IPS-18c (cell line): ENCODE measurements at regions not wholly inside any gene's neighbourhood (a gene's known extent, or its start where the extent isn't known, plus 50 kb on each side); places are given as distances from the start of the nearest gene placed in this dataset.

ENCODE experiments used
- H3K4me3 ChIP-seq: 2 replicates; pipeline ENCODE4 v1.7.0; 2013; ENCODE audit warnings: low read depth, mild to moderate bottlenecking, low read length, moderate library complexity; ENCODE audit not compliant: insufficient read depth
- H3K9me3 ChIP-seq: one replicate; pipeline ENCODE4 v1.6.1; 2013; ENCODE audit warnings: mild to moderate bottlenecking, low read length, moderate library complexity; ENCODE audit not compliant: control insufficient read depth, insufficient read depth

- H3K4me3 ChIP-seq, result no peak overlapping the region
- H3K9me3 ChIP-seq, result no peaks in the 10 kb centered on the region
These were observed 210.8 kb upstream of the JUN start for GRCh38 chr1:58994664-58995063.

DNA sequence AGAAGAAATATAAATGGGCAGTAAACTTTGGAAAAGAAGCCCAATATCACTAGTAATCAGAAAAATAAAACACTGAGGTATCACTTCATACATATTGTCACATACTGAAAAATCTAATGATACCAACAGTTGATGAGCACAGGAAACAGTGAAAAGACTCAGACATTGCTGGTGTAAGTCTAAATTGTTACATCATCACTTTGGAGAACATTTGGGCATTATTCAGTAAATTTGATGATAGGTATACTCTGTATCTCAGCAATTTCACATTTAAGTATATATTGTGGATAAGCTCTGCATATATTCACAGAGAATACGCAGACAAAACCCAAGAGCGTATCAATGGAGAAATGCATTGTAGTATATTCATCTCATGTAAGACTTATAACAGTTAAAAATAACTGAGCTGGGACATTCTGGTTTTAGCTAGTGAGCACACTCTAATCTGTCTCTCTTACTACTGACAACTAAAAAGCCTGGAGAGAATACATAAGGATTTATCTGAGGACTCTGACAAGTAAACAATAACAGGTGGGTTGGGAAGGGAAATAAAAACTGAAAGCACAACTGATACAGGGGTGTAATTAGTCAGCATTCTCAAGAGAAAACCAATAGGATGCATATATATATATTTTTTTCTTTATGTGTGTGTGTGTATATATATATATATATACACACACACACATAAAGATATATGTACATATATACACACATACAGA lies 212.7 kb upstream of the JUN start:
- H3K9me3 ChIP-seq, result no peaks in the 10 kb centered on the region
- no peak overlapping the region for H3K4me3 ChIP-seq

- Histone ChIP-seq H3K4me3 (no peak overlapping the region), H3K9me3 (no peaks in the 10 kb centered on the region)
These were observed 213.2 kb upstream of the JUN start for GRCh38 chr1:58997060-58997411.

DNA sequence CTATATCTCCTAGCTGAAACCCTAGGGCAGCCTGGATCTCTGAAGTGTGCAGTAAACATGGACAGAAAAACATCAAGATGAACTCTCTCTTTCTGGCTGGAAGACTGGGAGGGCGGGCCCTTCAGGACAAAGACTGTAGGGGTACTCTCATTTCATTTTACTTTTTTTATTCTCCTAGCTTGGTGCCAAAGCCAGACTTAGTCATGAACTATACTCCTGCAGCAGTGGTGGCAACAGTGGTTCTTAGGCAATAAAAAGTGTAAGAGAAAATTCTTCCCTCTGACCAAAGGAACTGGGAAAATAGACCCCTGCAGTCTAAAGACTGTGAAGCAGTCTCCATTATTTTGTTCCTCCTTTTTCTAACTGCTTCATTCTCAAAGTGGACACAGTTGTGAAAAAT lies 213.8 kb upstream of the JUN start:
- Histone ChIP-seq H3K4me3 (no peak overlapping the region), H3K9me3 (no peaks in the 10 kb centered on the region)

DNA sequence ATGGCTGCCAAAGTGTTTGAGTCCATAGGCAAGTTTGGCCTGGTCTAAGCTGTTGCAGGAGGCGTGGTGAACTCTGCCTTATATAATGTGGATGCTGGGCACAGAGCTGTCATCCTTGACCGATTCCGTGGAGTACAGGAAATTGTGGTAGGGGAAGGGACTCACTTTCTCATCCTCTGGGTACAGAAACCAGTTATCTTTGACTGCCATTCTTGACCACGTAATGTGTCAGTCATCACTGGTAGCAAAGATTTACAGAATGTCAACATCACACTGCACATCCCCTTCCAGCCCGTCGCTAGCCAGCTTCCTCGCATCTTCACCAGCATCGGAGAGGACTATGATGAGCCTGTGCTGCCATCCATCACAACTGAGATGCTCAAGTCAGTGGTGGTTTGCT lies 215.8 kb upstream of the JUN start:
- Histone ChIP-seq H3K9me3 (no peaks in the 10 kb centered on the region), H3K4me3 (no peak overlapping the region)

- Histone ChIP-seq H3K9me3 (no peaks in the 10 kb centered on the region), H3K4me3 (no peak overlapping the region)
These were observed 220.9 kb upstream of the JUN start for GRCh38 chr1:59004755-59005154.

DNA sequence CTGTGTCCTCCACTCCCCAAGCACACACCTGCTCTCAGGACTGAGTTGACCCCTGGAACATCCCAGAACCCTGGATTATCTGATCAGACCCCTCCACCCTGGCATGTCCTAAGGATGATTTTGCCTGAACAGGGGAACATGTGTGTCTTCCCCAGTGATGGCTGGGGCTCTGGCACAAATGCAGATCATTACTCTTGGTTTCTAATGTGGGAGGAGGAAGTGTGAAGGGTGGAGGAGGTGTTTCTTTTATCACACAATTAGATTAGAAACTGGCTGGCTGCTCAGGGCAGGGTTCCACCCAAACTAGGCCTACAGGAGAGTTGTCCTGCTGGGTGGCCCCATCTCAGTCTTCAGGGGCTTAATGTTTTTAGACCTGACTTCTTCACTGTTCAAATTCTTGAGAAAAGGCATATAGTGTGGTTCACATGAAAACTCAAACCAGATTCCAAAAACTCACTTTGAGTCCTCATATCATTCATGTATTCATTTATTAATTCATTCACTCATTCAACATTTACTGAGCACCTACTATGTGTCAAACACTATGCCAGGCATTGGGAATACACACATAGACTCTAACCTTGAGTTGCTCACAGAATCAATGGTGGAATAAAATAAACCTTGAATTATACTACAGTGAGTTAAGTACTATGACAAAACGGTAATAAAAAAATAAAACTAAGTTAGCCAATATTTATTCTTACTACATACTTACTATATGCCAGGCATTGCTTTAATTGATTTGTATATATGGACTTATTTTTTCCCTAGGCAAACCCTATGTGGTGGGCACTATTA lies 221.8 kb upstream of the JUN start:
- H3K9me3 ChIP-seq, result no peaks in the 10 kb centered on the region
- no peak overlapping the region for H3K4me3 ChIP-seq

- Histone ChIP-seq H3K9me3 (no peaks in the 10 kb centered on the region), H3K4me3 (no peak overlapping the region)
These were observed 222.4 kb upstream of the JUN start for GRCh38 chr1:59006289-59006658.

DNA sequence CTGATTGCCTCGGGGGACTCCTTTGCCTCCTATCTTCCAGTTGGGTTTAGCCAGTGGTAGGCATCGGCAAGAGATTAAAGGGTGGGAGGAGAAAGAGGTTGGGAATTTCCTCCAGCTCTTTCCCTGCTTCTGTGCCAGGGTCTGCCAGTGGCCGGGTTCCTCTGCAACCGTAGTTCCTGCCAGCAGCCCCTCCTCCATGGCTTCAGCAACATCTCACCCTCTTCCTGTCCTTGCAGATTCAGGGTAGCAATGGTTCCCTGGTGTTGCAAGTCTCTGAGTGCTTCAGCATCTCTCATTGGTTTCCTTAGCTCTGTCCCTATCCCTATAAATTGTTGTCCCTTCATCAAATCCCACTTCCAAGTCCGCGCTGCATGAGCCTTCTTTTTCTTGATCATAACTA lies 223.1 kb upstream of the JUN start:
- H3K4me3 ChIP-seq, result no peak overlapping the region
- H3K9me3 ChIP-seq, result no peaks in the 10 kb centered on the region

GRCh38 chr1:59007429-59007819 lies 223.6 kb upstream of the JUN start:
- Histone ChIP-seq H3K9me3 (no peaks in the 10 kb centered on the region), H3K4me3 (no peak overlapping the region)

DNA sequence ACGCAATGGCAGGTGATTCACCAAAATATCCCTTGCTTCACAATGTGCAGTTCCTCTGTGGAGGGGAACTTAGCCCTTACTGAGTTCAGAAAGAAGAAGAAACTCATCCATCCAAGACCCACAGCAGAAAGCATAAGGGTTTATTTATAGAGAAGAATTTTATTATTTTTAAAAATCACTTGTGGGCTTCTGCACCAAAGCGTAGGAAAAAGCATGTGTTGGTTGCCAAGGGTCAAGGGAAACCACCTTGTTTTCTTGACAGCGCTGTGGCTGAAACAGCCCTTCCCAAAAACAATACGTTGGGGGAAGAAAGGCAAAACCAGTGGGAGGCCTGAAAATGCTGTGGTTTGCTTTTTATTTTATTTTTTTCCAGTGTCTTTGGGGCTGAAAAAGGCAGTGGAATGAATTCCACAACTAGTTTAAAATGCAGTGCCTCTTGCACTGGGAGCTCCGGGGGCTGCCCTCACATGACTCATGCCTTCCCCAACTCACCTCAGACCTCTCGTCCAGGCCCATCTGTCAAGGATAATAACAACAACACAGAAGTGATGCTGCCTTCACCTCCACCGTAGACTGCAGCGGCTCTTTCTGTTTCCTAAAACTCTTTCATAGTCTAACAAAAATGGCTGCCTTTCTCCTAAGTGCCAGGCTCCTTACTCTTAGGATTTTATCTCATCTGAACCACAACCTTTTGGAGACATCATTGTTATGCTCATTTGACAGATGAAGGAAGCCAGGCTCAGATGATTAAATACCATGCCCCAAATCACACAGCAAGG lies 224.2 kb upstream of the JUN start:
- no peaks in the 10 kb centered on the region for H3K9me3 ChIP-seq

GRCh38 chr1:59008599-59009347 lies 224.9 kb upstream of the JUN start:
- no peaks in the 10 kb centered on the region for H3K9me3 ChIP-seq

More for the DNA sequence above, 224.2 kb upstream of the JUN start:
- H3K4me3 ChIP-seq, result no peak overlapping the region

GRCh38 chr1:59011663-59012062 lies 227.8 kb upstream of the JUN start:
- Histone ChIP-seq H3K4me3 (no peak overlapping the region), H3K9me3 (no peaks in the 10 kb centered on the region)

More at GRCh38 chr1:59008599-59009347, 224.9 kb upstream of the JUN start:
- H3K4me3 ChIP-seq, result no peak overlapping the region

DNA sequence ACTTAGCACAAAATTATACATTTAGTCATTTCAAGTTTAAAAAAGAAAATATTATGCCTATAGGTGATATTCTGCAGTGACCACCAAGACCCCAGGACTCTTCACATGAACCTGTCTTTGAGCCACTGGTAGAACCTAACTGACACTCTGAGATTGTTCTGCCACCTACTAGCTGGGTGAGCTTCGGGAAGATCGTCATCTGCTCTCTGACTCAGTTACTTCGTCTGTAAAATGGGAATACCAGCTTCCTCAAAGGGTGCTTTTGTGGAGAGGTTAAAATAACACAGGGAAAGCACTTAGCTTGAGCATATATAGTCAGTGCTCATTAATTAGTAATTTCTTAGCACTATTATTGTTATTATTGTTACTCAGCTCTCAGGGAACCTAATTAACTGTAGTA lies 228.5 kb upstream of the JUN start:
- Histone ChIP-seq H3K9me3 (no peaks in the 10 kb centered on the region), H3K4me3 (no peak overlapping the region)

GRCh38 chr1:59013276-59013927 lies 229.6 kb upstream of the JUN start:
- H3K9me3 ChIP-seq, result no peaks in the 10 kb centered on the region
- H3K4me3 ChIP-seq, result no peak overlapping the region

DNA sequence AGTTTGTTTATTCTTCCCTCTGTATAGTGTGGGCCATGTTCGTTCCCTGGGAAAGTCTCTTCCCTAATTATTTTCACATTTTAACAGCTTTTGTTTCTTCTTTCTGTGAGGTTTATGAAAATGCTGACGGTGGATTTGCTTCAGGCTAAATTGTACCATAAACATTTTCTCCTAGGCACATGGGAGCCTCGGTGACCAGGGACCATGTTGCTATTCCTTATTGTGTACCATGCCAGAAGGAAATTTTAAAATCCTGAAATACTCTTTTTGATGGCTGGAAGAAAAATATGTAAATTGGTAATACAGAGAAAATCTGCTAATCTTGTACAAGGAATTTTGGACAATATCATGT lies 230.1 kb upstream of the JUN start:
- no peak overlapping the region for H3K4me3 ChIP-seq

DNA sequence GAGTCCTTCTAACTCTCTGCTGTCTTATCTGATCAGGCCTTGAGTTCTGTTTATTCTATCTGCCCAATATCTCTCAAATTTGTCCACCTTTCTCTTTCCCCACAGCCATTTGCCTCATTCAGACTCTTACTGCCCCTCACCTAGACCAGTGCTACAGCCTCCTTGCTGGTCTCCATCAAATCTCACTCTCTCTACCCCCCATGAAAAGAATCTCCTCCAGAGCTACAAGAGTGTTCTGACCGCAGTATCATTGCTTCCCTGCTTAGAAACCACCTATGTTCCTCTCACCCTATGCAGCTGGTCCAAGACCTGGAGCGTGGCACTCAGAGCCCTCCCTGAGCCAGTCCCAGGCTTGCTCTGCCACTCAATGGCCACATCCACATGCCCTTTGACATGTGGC lies 231.0 kb upstream of the JUN start:
- no peak overlapping the region for H3K4me3 ChIP-seq
- H3K9me3 ChIP-seq, result no peaks in the 10 kb centered on the region

More for the DNA sequence above, 230.1 kb upstream of the JUN start:
- H3K9me3 ChIP-seq, result no peaks in the 10 kb centered on the region
